GM21423 (cell line): ENCODE measurements at regions not wholly inside any gene's neighbourhood (a gene's known extent, or its start where the extent isn't known, plus 50 kb on each side); places are given as distances from the start of the nearest gene placed in this dataset.

Experiments
- ATAC-seq: cut with Tn5 transposase; IDR thresholded peaks from one replicate; pipeline ENCODE4 v1.9.1; 2021; ENCODE audit warnings: mild to moderate bottlenecking, moderate library complexity; ENCODE audit not compliant: unreplicated experiment

DNA sequence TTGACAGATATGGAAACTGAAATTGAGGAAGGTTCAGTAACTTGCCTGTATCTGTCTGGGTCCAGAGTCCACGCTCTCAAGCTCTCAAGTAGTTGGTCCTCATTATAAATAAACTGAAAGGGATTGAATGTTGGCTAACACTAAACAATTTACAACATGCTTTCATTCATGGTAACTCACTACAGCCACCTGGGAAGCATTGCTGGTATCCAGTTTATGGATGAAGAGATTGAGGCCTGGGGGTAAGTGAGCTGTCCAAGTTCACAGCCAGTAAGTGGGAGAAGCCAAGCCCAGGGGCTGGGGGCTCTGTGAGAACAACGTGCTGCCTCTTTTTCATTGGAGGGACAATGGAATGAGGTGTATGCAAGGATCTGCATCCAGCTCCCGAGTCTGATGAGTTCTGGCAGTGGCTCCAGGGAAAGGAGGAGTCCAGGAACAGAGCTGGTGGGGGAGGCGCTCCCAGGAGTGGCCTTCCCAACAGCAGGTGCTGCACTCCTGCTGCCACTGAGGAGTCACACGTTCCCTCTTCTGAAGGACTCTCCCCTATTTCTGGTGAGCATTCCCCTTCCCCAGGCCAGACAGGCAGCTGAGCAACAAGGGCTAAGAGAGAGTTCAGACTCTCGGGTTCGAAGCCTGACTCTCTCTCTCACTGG is 175.8 kb downstream of the CSNK2A3 start:
- no peak for ATAC-seq

DNA sequence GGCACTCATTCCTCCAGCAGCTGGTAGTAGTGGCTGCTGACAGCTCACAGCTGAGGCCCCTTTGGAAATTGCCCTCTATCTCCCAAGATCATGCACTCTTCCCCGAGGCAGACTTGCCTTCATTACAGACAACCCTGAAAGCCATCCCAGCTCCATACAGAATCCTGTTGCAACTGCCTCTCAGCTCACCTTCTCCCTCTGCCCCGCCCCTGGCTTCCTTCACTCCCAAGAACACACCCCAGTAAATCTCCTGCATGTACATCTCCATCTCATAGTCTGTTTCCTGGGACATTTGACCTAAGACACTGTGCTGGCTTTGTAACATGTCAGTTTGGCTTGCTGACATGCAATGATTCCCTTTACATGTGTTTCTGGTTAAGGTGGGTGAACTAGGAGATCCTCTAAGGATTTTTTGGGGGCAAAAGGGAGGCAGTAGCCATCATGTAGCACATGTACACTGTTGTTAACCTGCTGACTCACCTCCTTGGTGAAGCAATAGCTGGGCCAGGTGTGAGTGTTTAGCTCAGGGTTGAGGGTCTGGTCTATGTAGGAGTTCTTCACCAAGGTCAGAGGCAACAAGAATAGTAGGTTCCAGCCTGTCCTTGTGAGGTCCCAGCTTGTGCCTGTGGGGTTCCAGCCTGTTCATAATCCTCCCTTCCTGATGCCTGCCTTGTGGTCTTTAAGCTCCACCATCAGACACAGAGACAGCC is 179.6 kb downstream of the CSNK2A3 start:
- no peak for ATAC-seq

- ATAC-seq, result peak; percentile 64
Measured at GRCh38 chr11:11171854-11172253, 181.2 kb downstream of the CSNK2A3 start.

- no peak for ATAC-seq
Measured at GRCh38 chr11:11171285-11171684, 181.8 kb downstream of the CSNK2A3 start.

GRCh38 chr11:11170352-11171084 is 182.5 kb downstream of the CSNK2A3 start:
- ATAC-seq, result no peak

- no peak for ATAC-seq
Measured at GRCh38 chr11:11169715-11170351, 183.2 kb downstream of the CSNK2A3 start.

GRCh38 chr11:11167806-11168205 is 185.2 kb downstream of the CSNK2A3 start:
- ATAC-seq, result no peak

GRCh38 chr11:11164334-11164690 is 188.7 kb downstream of the CSNK2A3 start:
- ATAC-seq, result no peak

DNA sequence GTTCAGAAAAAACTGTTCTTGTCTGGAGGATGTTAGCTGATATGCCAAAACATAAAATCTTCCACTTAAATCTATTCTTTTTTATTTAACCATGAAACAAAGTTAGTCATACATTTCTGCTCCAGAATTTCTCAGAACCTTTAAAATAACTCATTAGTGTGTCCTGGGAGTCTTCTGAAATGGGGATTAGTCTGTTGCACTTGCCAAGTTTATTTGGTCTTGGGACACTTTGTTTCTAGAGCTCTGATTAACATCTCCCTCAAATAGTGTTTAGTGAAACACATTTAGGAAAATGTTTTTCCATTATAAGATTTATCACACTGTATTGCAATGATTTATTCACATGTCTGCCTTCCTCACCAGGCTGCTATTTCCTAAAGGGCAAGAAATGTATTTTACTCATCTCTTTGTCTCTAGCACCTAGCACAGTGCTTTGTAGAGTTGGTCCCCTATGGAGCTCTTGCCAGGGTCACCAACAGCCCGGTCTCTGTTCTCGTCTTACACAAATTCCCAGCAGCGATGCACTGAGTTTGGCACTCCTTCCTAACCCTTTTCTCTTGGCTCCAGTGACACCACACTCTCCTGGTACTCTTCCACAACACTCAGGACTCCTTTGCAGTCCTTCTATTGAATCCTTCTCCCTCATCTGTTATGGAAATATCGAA is 189.2 kb downstream of the CSNK2A3 start:
- ATAC-seq, result no peak

DNA sequence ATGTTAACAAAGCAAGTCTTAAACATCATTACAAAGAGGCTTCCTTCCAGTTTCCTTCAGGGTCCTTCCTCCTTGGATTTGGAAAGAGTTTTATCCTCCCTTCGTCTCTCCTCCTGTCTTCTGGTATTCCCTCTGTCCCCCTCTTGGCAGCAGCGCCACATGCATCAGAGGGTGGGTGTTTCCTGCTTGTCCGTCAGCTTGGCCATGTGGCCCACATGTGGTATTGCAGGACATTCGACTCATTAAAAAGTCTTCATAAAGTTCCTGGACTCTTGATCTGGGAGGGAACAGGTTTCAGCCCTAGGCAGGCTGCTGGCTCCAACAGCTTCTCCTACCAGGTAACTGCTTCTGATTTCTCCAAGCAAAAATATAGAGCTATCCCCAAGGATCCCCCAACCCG is 189.8 kb downstream of the CSNK2A3 start:
- no peak for ATAC-seq

DNA sequence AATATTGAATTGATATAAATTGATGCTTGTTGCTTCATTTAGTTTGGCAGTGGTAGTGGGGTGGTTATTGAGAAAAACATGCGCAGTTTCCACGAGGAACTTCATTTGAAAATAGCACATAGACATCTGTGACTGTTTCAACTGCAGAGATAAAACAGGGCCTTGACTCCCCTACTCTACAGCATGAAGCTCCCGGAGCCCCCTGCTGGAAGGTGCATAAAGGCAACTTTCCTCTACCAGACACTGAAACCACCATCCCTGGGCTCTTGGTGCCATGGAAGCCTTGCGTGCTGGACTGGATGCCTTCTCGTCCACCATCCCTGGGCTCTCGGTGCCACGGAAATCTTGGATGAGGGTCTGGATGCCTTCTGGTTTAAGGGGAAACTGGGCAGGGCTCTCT is 195.9 kb downstream of the CSNK2A3 start:
- ATAC-seq, result no peak

- no peak for ATAC-seq
Measured at GRCh38 chr11:11155962-11156815, 196.9 kb downstream of the CSNK2A3 start.

GRCh38 chr11:11152877-11153276 is 200.2 kb downstream of the CSNK2A3 start:
- no peak for ATAC-seq

GRCh38 chr11:11149671-11150459 is 203.2 kb downstream of the CSNK2A3 start:
- ATAC-seq, result no peak

- ATAC-seq, result no peak
Measured at GRCh38 chr11:11148596-11148995, 204.5 kb downstream of the CSNK2A3 start.

DNA sequence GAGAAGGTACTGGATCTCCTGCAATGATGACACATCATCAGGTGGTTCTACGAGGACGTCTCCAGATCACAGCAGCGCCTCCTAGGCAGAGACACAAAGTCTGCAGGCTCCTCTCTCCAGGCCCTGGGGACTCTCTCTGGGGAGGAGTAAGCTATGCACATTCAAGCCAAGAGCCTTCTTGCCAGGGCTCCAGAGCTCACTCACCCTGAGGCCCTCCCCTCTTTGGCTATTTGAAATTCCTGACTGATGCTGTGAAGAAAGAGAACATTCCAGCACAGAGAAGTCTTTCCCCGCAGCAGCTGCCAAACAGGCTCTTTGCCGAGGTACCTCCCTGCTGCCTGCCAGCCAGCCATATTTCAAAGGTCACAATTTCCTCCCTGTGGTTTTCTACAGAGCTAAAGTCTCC is 204.9 kb downstream of the CSNK2A3 start:
- no peak for ATAC-seq

DNA sequence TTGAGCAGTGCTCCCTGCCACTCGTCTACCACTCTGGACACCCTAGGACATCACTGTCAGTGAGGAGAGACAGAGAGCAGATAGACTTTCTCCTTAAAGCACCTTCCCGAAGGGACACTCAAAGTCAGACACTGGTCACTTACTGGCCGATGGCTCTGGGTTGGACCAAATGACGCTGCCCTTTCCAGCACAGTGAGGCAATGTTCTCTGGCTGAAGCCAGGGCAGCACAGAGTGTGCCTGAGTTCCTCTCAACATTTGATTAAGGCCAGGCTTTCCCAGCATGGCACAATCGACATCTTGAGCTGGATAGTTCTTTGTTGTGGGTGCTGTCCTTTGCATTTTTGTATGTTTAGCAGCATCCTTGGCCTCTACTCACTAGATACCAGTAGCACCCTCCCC is 206.2 kb downstream of the CSNK2A3 start:
- ATAC-seq, result no peak

GRCh38 chr11:11143849-11144248 is 209.2 kb downstream of the CSNK2A3 start:
- no peak for ATAC-seq

GRCh38 chr11:11142430-11142829 is 210.6 kb downstream of the CSNK2A3 start:
- no peak for ATAC-seq
